OCI-LY7 (cell line): ENCODE measurements at regions not wholly inside any gene's neighbourhood (a gene's known extent, or its start where the extent isn't known, plus 50 kb on each side); places are given as distances from the start of the nearest gene placed in this dataset.

ENCODE experiments used
- BruUV-seq: library from RNA; stranded (reverse); fragments of 400-500 nt; replicated peaks from 2 replicates; lab custom pipeline; 2021; lab: Mats Ljungman, UMichigan
- CTCF ChIA-PET: fragments of 300-600 bp; sonication (Branson Sonifier 250); formaldehyde crosslinking; loops from one replicate; lab custom pipeline; 2022; ENCODE audit warnings: antibody characterized with exemption; ENCODE audit not compliant: unreplicated experiment; lab: Charles Lee
- POLR2A ChIA-PET: fragments of 300-600 bp; sonication (Branson Sonifier 250); formaldehyde crosslinking; loops from one replicate; lab custom pipeline; 2022; ENCODE audit warnings: antibody characterized with exemption; lab: Charles Lee
- DNase-seq: peaks from one replicate; pipeline ENCODE4 v3.0.0-alpha.2; 2015; ENCODE audit warnings: low spot score
- H2AFZ ChIP-seq: fragments of 200-600 bp; sonication (generic), shearing (Covaris generic); 2 replicates; pipeline ENCODE4 v1.6.1; 2014; ENCODE audit warnings: mild to moderate bottlenecking, antibody characterized with exemption, low read length, moderate library complexity
- H3K27ac ChIP-seq: fragments of 200-600 bp; sonication (generic); 2 replicates; pipeline ENCODE4 v1.5.1; 2014; ENCODE audit warnings: mixed run types, low read depth, mild to moderate bottlenecking, moderate library complexity, low read length, inconsistent platforms; ENCODE audit not compliant: poor library complexity, severe bottlenecking
- H3K36me3 ChIP-seq: fragments of 200-600 bp; sonication (generic); 2 replicates; pipeline ENCODE4 v1.6.1; 2014; ENCODE audit warnings: mild to moderate bottlenecking, antibody characterized with exemption, low read length, moderate library complexity, mixed read lengths; ENCODE audit not compliant: insufficient read depth
- H3K4me1 ChIP-seq: fragments of 200-600 bp; sonication (generic); 2 replicates; pipeline ENCODE4 v1.5.1; 2014; ENCODE audit warnings: mild to moderate bottlenecking, low read length; ENCODE audit not compliant: insufficient read depth, poor library complexity, severe bottlenecking
- H3K4me2 ChIP-seq: fragments of 200-600 bp; sonication (generic); 2 replicates; pipeline ENCODE4 v1.6.1; 2014; ENCODE audit warnings: mild to moderate bottlenecking, low read length
- H3K4me3 ChIP-seq: fragments of 200-600 bp; sonication (generic); 2 replicates; pipeline ENCODE4 v1.5.1; 2014; ENCODE audit warnings: mild to moderate bottlenecking, low read depth, low read length; ENCODE audit not compliant: poor library complexity, severe bottlenecking
- H3K79me2 ChIP-seq: fragments of 200-600 bp; sonication (generic); 2 replicates; pipeline ENCODE4 v1.6.1; 2016; ENCODE audit warnings: low read depth, mild to moderate bottlenecking, low read length, moderate library complexity, mixed read lengths; ENCODE audit not compliant: insufficient read depth
- H3K9me2 ChIP-seq: fragments of 200-600 bp; sonication (generic); 2 replicates; pipeline ENCODE4 v1.6.1; 2016; ENCODE audit warnings: mild to moderate bottlenecking, low read length, mixed read lengths; ENCODE audit not compliant: insufficient read depth
- H3K9me3 ChIP-seq: fragments of 200-600 bp; sonication (generic); 2 replicates; pipeline ENCODE4 v1.6.1; 2014; ENCODE audit warnings: mild to moderate bottlenecking, mixed run types, low read length, mixed read lengths
- H4K20me1 ChIP-seq: fragments of 200-600 bp; sonication (generic); 2 replicates; pipeline ENCODE4 v1.6.1; 2014; ENCODE audit warnings: mild to moderate bottlenecking, antibody characterized with exemption, low read length, moderate library complexity, mixed read lengths; ENCODE audit not compliant: insufficient read depth
- EZH2phosphoT487 ChIP-seq: fragments of 200-600 bp; sonication (generic); IDR thresholded peaks from 2 replicates; pipeline ENCODE4 v1.6.1; 2018; ENCODE audit warnings: low read depth, borderline replicate concordance, mild to moderate bottlenecking, mixed run types, antibody characterized with exemption, low read length, moderate library complexity, mixed read lengths
- intact Hi-C: fragments of 100-400 bp; cut with micrococcal nuclease; formaldehyde crosslinking; loops from one replicate; pipeline ENCODE4 v1.10.0; 2022; ENCODE audit not compliant: unreplicated experiment
- TF ChIP-seq, protein P1 (sequence below): fragments of 200-600 bp; sonication (generic); conservative IDR thresholded peaks from 2 replicates; pipeline ENCODE4 v1.5.1; 2014; ENCODE audit warnings: mild to moderate bottlenecking, antibody characterized with exemption, low read length, moderate library complexity, mixed read lengths

GRCh38 chr6:103538381-103538780 is 1321.3 kb downstream of the HACE1 start:
- H3K36me3 ChIP-seq, result no peaks in the 10 kb centered on the region
- no peaks in the 10 kb centered on the region for H3K9me3 ChIP-seq
- DNase-seq, result no peak
- TF ChIP-seq, protein P1, sequence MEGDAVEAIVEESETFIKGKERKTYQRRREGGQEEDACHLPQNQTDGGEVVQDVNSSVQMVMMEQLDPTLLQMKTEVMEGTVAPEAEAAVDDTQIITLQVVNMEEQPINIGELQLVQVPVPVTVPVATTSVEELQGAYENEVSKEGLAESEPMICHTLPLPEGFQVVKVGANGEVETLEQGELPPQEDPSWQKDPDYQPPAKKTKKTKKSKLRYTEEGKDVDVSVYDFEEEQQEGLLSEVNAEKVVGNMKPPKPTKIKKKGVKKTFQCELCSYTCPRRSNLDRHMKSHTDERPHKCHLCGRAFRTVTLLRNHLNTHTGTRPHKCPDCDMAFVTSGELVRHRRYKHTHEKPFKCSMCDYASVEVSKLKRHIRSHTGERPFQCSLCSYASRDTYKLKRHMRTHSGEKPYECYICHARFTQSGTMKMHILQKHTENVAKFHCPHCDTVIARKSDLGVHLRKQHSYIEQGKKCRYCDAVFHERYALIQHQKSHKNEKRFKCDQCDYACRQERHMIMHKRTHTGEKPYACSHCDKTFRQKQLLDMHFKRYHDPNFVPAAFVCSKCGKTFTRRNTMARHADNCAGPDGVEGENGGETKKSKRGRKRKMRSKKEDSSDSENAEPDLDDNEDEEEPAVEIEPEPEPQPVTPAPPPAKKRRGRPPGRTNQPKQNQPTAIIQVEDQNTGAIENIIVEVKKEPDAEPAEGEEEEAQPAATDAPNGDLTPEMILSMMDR, result no peak
- TF ChIP-seq EZH2phosphoT487, result no peak
- H3K4me2 ChIP-seq, result no peak overlapping the region
- H3K79me2 ChIP-seq, result no peaks in the 10 kb centered on the region
- no TSS peak for BruUV-seq
- no peaks in the 10 kb centered on the region for H3K9me2 ChIP-seq
- ChIA-PET POLR2A (no interaction called here), CTCF (no interaction called here)
- no peak overlapping the region for H3K4me3 ChIP-seq
- H3K27ac ChIP-seq, result no peak overlapping the region
- intact Hi-C loops, result no loop called here
- H2AFZ ChIP-seq, result no peak overlapping the region
- H3K4me1 ChIP-seq, result no peaks in the 10 kb centered on the region
- H4K20me1 ChIP-seq, result no peaks in the 10 kb centered on the region

- H4K20me1 ChIP-seq, result no peaks in the 10 kb centered on the region
These were observed 1324.9 kb downstream of the HACE1 start for GRCh38 chr6:103534814-103535213.

DNA sequence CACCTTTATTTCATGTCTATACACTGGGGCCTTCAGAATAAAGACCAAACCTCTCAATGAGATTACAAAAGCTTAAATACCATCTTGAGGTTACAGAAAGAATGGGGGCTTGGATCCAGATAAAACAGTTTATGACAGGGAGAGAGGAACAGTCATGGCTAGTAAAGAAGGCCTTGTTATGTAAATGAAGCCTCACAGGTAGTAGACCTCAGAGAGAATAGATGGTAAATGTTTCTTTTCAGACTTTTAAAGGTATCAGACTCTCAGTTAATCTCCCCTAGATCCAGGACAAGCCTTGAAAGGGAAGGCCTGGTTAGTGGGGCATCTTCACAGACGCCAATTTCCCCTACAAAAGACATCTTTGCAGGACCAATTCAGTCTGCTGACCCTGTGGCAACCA is 1325.6 kb downstream of the HACE1 start:
- no peaks in the 10 kb centered on the region for H4K20me1 ChIP-seq
- ChIA-PET CTCF (no interaction called here), POLR2A (no interaction called here)
- intact Hi-C loops, result no loop called here
- H3K4me3 ChIP-seq, result no peak overlapping the region
- no peak overlapping the region for H3K27ac ChIP-seq
- H2AFZ ChIP-seq, result no peak overlapping the region
- TF ChIP-seq EZH2phosphoT487, result no peak
- TF ChIP-seq, protein P1, result no peak
- no TSS peak for BruUV-seq
- H3K9me3 ChIP-seq, result no peaks in the 10 kb centered on the region
- no peaks in the 10 kb centered on the region for H3K36me3 ChIP-seq
- no peaks in the 10 kb centered on the region for H3K79me2 ChIP-seq
- no peaks in the 10 kb centered on the region for H3K9me2 ChIP-seq
- DNase-seq, result no peak
- no peaks in the 10 kb centered on the region for H3K4me1 ChIP-seq
- H3K4me2 ChIP-seq, result no peak overlapping the region

More at GRCh38 chr6:103534814-103535213, 1324.9 kb downstream of the HACE1 start:
- intact Hi-C loops, result no loop called here
- TF ChIP-seq, protein P1, result no peak
- TF ChIP-seq EZH2phosphoT487, result no peak
- Histone ChIP-seq H3K4me3 (no peak overlapping the region), H3K9me3 (no peaks in the 10 kb centered on the region), H3K4me1 (no peaks in the 10 kb centered on the region), H3K4me2 (no peak overlapping the region), H2AFZ (no peak overlapping the region), H3K79me2 (no peaks in the 10 kb centered on the region), H3K36me3 (no peaks in the 10 kb centered on the region), H3K9me2 (no peaks in the 10 kb centered on the region), H3K27ac (no peak overlapping the region)
- POLR2A ChIA-PET, result no interaction called here
- no TSS peak for BruUV-seq
- DNase-seq, result no peak
- CTCF ChIA-PET, result no interaction called here
